ENCODE measurements at regions not wholly inside any gene's neighbourhood (a gene's known extent, or its start where the extent isn't known, plus 50 kb on each side); places are given as distances from the start of the nearest gene placed in this dataset.

DNA sequence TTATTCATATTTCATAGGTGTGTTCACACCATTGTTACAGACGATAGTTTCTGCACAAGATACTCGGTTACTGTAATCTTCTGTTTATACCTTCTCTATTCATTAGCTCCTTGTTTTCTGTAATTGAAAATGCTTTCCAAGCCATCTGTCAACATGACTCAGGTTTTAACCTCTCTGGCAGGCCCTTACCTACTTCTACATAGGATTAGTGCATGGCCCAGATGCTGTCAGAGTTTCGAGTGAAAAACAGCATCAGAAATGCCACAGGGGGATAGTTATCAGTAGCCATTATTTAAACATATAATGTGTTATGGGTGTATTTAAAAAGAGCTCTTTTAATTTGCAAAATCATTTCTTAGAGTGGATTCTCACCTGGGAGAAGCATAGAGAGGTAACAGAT is 596.4 kb downstream of the FBXO15 start:
- no peak overlapping the region for H3K4me3 Mint-ChIP-seq (ENCODE audit: unreplicated experiment)
- H3K27ac Mint-ChIP-seq (ENCODE audit: low read depth, unreplicated experiment) = no peak overlapping the region
- no peaks in the 10 kb centered on the region for H3K36me3 Mint-ChIP-seq (ENCODE audit: insufficient read depth, unreplicated experiment)
- TF ChIP-seq, protein P1, sequence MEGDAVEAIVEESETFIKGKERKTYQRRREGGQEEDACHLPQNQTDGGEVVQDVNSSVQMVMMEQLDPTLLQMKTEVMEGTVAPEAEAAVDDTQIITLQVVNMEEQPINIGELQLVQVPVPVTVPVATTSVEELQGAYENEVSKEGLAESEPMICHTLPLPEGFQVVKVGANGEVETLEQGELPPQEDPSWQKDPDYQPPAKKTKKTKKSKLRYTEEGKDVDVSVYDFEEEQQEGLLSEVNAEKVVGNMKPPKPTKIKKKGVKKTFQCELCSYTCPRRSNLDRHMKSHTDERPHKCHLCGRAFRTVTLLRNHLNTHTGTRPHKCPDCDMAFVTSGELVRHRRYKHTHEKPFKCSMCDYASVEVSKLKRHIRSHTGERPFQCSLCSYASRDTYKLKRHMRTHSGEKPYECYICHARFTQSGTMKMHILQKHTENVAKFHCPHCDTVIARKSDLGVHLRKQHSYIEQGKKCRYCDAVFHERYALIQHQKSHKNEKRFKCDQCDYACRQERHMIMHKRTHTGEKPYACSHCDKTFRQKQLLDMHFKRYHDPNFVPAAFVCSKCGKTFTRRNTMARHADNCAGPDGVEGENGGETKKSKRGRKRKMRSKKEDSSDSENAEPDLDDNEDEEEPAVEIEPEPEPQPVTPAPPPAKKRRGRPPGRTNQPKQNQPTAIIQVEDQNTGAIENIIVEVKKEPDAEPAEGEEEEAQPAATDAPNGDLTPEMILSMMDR (IDR thresholded peaks at IDR 0.05; ENCODE audit: unreplicated experiment) = no peak
- BruUV-seq (replicated peaks) = no TSS peak
- no peaks in the 10 kb centered on the region for H3K4me1 Mint-ChIP-seq (ENCODE audit: insufficient read depth, unreplicated experiment)
- H3K9me3 Mint-ChIP-seq (ENCODE audit: unreplicated experiment) = no peaks in the 10 kb centered on the region
- POLR2A ChIA-PET = no interaction called here
- CTCF ChIA-PET = interaction anchor here (0.6 kb wide), 1 partner anchor 77 kb away, joined by 6 read pairs; no protein-coding TSS in a partner anchor
- no peak for DNase-seq (ENCODE audit: unreplicated experiment)
- intact Hi-C loops (cut with micrococcal nuclease) = no loop called here
- no peaks in the 10 kb centered on the region for H3K27me3 Mint-ChIP-seq (ENCODE audit: insufficient read depth, unreplicated experiment)

DNA sequence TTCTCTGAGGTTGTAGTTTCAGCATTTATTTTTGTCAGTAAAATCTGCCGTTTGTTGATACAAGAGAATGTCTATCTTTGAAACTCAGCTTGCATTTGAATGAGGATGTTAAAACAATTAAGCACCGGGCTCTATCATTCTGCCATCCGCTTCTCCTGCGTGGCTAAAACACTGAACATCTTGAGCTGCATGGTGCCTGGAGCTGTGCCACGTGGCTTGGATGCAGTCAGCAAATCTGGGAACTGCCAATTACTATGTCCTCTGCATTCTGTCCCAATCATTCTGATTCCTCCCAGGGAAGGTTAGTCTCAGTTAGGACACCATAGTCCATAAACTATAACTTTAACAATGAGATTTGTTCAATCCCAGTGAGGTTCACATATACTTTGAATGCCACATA is 598.4 kb downstream of the FBXO15 start:
- H3K27me3 Mint-ChIP-seq (ENCODE audit: insufficient read depth, unreplicated experiment) = no peaks in the 10 kb centered on the region
- no peaks in the 10 kb centered on the region for H3K4me1 Mint-ChIP-seq (ENCODE audit: insufficient read depth, unreplicated experiment)
- CTCF ChIA-PET = no interaction called here
- TF ChIP-seq, protein P1 (IDR thresholded peaks at IDR 0.05; ENCODE audit: unreplicated experiment) = no peak
- no peak overlapping the region for H3K4me3 Mint-ChIP-seq (ENCODE audit: unreplicated experiment)
- no peaks in the 10 kb centered on the region for H3K36me3 Mint-ChIP-seq (ENCODE audit: insufficient read depth, unreplicated experiment)
- intact Hi-C loops (cut with micrococcal nuclease) = no loop called here
- POLR2A ChIA-PET = interaction anchor here (1.0 kb wide), 1 partner anchor 11 kb away, joined by 3 read pairs; no protein-coding TSS in a partner anchor
- no peak for DNase-seq (ENCODE audit: unreplicated experiment)
- BruUV-seq (replicated peaks) = no TSS peak
- no peaks in the 10 kb centered on the region for H3K9me3 Mint-ChIP-seq (ENCODE audit: unreplicated experiment)
- H3K27ac Mint-ChIP-seq (ENCODE audit: low read depth, unreplicated experiment) = no peak overlapping the region

DNA sequence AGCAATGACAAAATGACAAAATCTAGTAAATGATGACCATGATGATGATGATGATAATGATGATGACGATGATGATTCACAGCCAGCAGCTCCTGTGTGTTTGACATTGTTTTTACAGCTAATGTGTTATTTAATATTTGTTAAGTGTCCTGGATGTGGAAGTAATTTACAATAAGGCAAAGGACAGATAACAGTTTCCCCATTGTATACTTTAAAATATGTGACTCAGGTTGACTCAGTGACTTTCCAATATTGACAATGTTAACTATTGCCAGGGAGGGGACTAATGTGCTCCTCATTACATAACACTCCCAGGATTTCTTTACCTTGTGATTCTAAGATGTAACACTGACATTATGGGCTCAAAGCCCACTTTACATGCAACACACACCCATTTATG is 602.2 kb downstream of the FBXO15 start:
- DNase-seq (ENCODE audit: unreplicated experiment) = no peak
- CTCF ChIA-PET = no interaction called here
- no peaks in the 10 kb centered on the region for H3K27me3 Mint-ChIP-seq (ENCODE audit: insufficient read depth, unreplicated experiment)
- TF ChIP-seq, protein P1 (IDR thresholded peaks at IDR 0.05; ENCODE audit: unreplicated experiment) = no peak
- no peak overlapping the region for H3K4me3 Mint-ChIP-seq (ENCODE audit: unreplicated experiment)
- no peaks in the 10 kb centered on the region for H3K9me3 Mint-ChIP-seq (ENCODE audit: unreplicated experiment)
- H3K36me3 Mint-ChIP-seq (ENCODE audit: insufficient read depth, unreplicated experiment) = no peaks in the 10 kb centered on the region
- no peak overlapping the region for H3K27ac Mint-ChIP-seq (ENCODE audit: low read depth, unreplicated experiment)
- H3K4me1 Mint-ChIP-seq (ENCODE audit: insufficient read depth, unreplicated experiment) = no peaks in the 10 kb centered on the region
- POLR2A ChIA-PET = no interaction called here
- no TSS peak for BruUV-seq (replicated peaks)
- intact Hi-C loops (cut with micrococcal nuclease) = no loop called here

DNA sequence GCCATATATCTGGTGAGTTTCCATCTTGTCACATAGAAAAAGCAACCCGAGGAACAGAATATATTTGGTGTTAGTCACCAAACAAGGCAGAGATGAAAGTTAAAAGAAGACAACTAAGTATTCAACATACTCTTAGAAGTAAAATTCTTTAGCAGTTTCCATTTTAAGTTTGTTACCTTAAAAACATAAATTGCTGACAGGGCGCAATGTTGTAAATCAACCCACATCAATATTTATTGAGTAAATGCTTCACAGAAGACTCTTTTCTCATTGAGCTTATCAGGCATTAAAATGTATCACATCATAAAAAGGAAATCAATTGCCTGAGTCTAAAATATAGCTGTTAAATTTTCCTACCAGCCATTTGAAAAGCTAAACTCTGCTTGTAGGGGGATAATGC is 603.0 kb downstream of the FBXO15 start:
- POLR2A ChIA-PET = no interaction called here
- BruUV-seq (replicated peaks) = no TSS peak
- intact Hi-C loops (cut with micrococcal nuclease) = no loop called here
- Mint-ChIP-seq H3K4me1 (ENCODE audit: insufficient read depth, unreplicated experiment) (no peaks in the 10 kb centered on the region), H3K9me3 (ENCODE audit: unreplicated experiment) (no peaks in the 10 kb centered on the region), H3K36me3 (ENCODE audit: insufficient read depth, unreplicated experiment) (no peaks in the 10 kb centered on the region), H3K27me3 (ENCODE audit: insufficient read depth, unreplicated experiment) (no peaks in the 10 kb centered on the region), H3K27ac (ENCODE audit: low read depth, unreplicated experiment) (no peak overlapping the region), H3K4me3 (ENCODE audit: unreplicated experiment) (no peak overlapping the region)
- TF ChIP-seq, protein P1 (IDR thresholded peaks at IDR 0.05; ENCODE audit: unreplicated experiment) = no peak
- CTCF ChIA-PET = interaction anchor here (1.5 kb wide), 1 partner anchor 13 kb away, joined by 4 read pairs; no protein-coding TSS in a partner anchor
- no peak for DNase-seq (ENCODE audit: unreplicated experiment)

All from MCF 10A (cell line).